ENCODE measurements at regions not wholly inside any gene's neighbourhood (a gene's known extent, or its start where the extent isn't known, plus 50 kb on each side); places are given as distances from the start of the nearest gene placed in this dataset.
"Not testable (repeated sequence)": the region's sequence is repeated elsewhere in the genome, so short reads cannot be mapped to it uniquely, and the experiment has no call there.

DNA sequence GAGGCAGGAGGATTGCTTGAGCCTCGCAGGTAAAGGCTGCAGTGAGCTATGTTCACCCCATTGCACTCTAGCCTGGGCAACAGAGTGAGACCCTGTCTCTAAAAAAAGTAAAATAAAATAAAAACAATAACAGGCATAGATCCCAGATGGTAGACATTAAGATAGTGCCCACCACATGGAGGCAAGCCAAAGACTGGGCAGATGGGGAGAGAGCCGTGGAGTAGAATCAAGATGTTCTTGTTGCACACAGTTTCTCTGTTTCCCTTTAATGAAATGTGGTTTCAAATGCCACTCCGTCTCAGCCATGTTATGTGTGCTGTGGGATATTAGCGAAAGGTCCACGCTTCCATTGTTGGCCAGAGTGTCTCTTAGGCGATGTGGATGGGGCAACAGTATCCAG is 63.8 kb upstream of the TBL1X start:
- TF ChIP-seq, protein P1, sequence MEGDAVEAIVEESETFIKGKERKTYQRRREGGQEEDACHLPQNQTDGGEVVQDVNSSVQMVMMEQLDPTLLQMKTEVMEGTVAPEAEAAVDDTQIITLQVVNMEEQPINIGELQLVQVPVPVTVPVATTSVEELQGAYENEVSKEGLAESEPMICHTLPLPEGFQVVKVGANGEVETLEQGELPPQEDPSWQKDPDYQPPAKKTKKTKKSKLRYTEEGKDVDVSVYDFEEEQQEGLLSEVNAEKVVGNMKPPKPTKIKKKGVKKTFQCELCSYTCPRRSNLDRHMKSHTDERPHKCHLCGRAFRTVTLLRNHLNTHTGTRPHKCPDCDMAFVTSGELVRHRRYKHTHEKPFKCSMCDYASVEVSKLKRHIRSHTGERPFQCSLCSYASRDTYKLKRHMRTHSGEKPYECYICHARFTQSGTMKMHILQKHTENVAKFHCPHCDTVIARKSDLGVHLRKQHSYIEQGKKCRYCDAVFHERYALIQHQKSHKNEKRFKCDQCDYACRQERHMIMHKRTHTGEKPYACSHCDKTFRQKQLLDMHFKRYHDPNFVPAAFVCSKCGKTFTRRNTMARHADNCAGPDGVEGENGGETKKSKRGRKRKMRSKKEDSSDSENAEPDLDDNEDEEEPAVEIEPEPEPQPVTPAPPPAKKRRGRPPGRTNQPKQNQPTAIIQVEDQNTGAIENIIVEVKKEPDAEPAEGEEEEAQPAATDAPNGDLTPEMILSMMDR (IDR thresholded peaks at IDR 0.05) = no peak
- no peak for TF ChIP-seq EZH2 (IDR thresholded peaks at IDR 0.05; ENCODE audit: borderline replicate concordance, insufficient read depth, low read depth, low read length, poor library complexity, severe bottlenecking)
- Histone ChIP-seq H3K27me3 (replicated peaks in 1 of 4; ENCODE audit: control extremely low read depth in 1 of 4, control insufficient read depth in 3 of 4, insufficient read depth in 4 of 4, low read length in 3 of 4) (no peaks in the 10 kb centered on the region), H3K36me3 (replicated peaks in 1 of 2; ENCODE audit: control extremely low read depth in 1 of 2, control insufficient read depth in 1 of 2, extremely low read depth in 1 of 2, insufficient read depth in 2 of 2, low read length in 1 of 2) (no peaks in the 10 kb centered on the region), H3K4me1 (ENCODE audit: control insufficient read depth in 2 of 2, insufficient read depth in 2 of 2, low read length in 2 of 2) (no peaks in the 10 kb centered on the region), H3K27ac (ENCODE audit: low read length in 2 of 2) (no peak overlapping the region), H3K4me3 (ENCODE audit: control extremely low read depth in 1 of 5, extremely low read depth in 1 of 5, insufficient read depth in 1 of 5, low read depth in 2 of 5, low read length in 4 of 5) (no peak overlapping the region), H3K9ac (ENCODE audit: low read length) (no peak overlapping the region), H3K4me2 (replicated peaks; ENCODE audit: low read depth, low read length, poor library complexity, severe bottlenecking) (no peak overlapping the region), H2AFZ (ENCODE audit: insufficient read depth, low read depth, low read length, poor library complexity, severe bottlenecking) (no peak overlapping the region), H3K79me2 (ENCODE audit: control insufficient read depth, insufficient read depth, low read length) (no peaks in the 10 kb centered on the region), H4K20me1 (ENCODE audit: control insufficient read depth, insufficient read depth, low read length, poor library complexity, severe bottlenecking) (no peaks in the 10 kb centered on the region), H3K9me3 (ENCODE audit: control extremely low read depth in 1 of 3, control insufficient read depth in 2 of 3, insufficient read depth in 1 of 3, low read length in 2 of 3) (no peaks in the 10 kb centered on the region)
- no peaks in the 10 kb centered on the region for H3K9me3 Mint-ChIP-seq (ENCODE audit: insufficient read depth)
- intact Hi-C loops (cut with micrococcal nuclease) = no loop called here
- no peak for DNase-seq
- H3K4me1 Mint-ChIP-seq = no peaks in the 10 kb centered on the region
- ChIA-PET CTCF (no interaction called here), POLR2A (no interaction called here)
- WGBS (ENCODE audit: insufficient coverage) = no CpG with 5 or more reads among the region's 6 CpGs
- H3K4me3 Mint-ChIP-seq = no peak overlapping the region
- no peak overlapping the region for H3K27ac Mint-ChIP-seq
- H3K27me3 Mint-ChIP-seq = no peaks in the 10 kb centered on the region
- ATAC-seq (ENCODE audit: low read depth) = no peak

DNA sequence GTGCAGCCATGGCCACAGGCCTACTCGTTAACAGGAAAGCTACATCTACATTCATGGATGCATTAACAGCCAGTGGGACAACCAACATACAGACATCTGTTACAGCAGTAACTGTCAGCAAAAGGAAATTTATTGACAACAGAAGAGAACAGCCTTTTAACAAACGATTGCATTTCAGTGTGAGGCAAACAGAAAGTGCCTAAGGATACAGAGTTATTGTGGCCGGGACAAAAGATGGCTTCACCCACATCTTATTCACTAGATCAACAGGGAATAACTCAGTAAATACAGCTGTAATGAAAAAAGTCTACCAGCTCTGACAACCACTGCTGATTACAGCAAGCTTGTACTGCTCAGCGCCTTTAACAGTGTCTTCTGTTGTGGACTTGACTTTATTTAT is 61.5 kb upstream of the TBL1X start:
- TF ChIP-seq, protein P1 (IDR thresholded peaks at IDR 0.05) = no peak
- TF ChIP-seq EZH2 (IDR thresholded peaks at IDR 0.05; ENCODE audit: borderline replicate concordance, insufficient read depth, low read depth, low read length, poor library complexity, severe bottlenecking) = no peak
- no peak overlapping the region for H3K27ac Mint-ChIP-seq
- Histone ChIP-seq H3K9me3 (ENCODE audit: control extremely low read depth in 1 of 3, control insufficient read depth in 2 of 3, insufficient read depth in 1 of 3, low read length in 2 of 3) (no peaks in the 10 kb centered on the region), H3K4me3 (ENCODE audit: control extremely low read depth in 1 of 5, extremely low read depth in 1 of 5, insufficient read depth in 1 of 5, low read depth in 2 of 5, low read length in 4 of 5) (no peak overlapping the region), H3K27me3 (replicated peaks in 1 of 4; ENCODE audit: control extremely low read depth in 1 of 4, control insufficient read depth in 3 of 4, insufficient read depth in 4 of 4, low read length in 3 of 4) (no peaks in the 10 kb centered on the region), H3K4me2 (replicated peaks; ENCODE audit: low read depth, low read length, poor library complexity, severe bottlenecking) (no peak overlapping the region), H3K4me1 (ENCODE audit: control insufficient read depth in 2 of 2, insufficient read depth in 2 of 2, low read length in 2 of 2) (no peaks in the 10 kb centered on the region), H3K27ac (ENCODE audit: low read length in 2 of 2) (no peak overlapping the region), H3K9ac (ENCODE audit: low read length) (no peak overlapping the region), H2AFZ (ENCODE audit: insufficient read depth, low read depth, low read length, poor library complexity, severe bottlenecking) (no peak overlapping the region), H4K20me1 (ENCODE audit: control insufficient read depth, insufficient read depth, low read length, poor library complexity, severe bottlenecking) (no peaks in the 10 kb centered on the region), H3K79me2 (ENCODE audit: control insufficient read depth, insufficient read depth, low read length) (no peaks in the 10 kb centered on the region), H3K36me3 (replicated peaks in 1 of 2; ENCODE audit: control extremely low read depth in 1 of 2, control insufficient read depth in 1 of 2, extremely low read depth in 1 of 2, insufficient read depth in 2 of 2, low read length in 1 of 2) (no peaks in the 10 kb centered on the region)
- no CpG with 5 or more reads among the region's 4 CpGs for WGBS (ENCODE audit: insufficient coverage)
- no peaks in the 10 kb centered on the region for H3K4me1 Mint-ChIP-seq
- no peaks in the 10 kb centered on the region for H3K9me3 Mint-ChIP-seq (ENCODE audit: insufficient read depth)
- H3K27me3 Mint-ChIP-seq = no peaks in the 10 kb centered on the region
- CTCF ChIA-PET = no interaction called here
- no peak for ATAC-seq (ENCODE audit: low read depth)
- POLR2A ChIA-PET = no interaction called here
- H3K4me3 Mint-ChIP-seq = no peak overlapping the region
- intact Hi-C loops (cut with micrococcal nuclease) = no loop called here
- DNase-seq = no peak

DNA sequence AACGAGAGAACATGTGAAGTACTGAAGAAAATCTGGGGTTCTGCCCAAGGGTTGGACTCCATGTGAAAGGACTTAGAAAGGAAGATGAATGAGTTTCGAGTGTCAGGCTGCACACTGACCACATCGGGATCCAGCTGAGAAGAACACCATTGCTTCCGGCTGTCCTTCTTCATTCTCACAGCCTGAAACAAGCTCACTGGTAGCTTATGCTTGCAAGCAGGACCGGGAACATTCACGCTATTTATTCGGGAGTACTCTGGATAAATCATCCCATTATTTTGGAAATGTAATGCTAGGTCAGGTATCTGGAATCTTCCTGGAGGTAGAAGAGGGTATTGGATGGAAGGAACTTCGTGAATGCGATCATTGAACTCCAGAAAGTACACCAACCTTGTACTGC is 59.2 kb upstream of the TBL1X start:
- H3K79me2 ChIP-seq (ENCODE audit: control insufficient read depth, insufficient read depth, low read length); H3K4me1 ChIP-seq (ENCODE audit: control insufficient read depth in 2 of 2, insufficient read depth in 2 of 2, low read length in 2 of 2); intact Hi-C loops (cut with micrococcal nuclease); H3K4me1 Mint-ChIP-seq; H3K9ac ChIP-seq (ENCODE audit: low read length); H3K4me2 ChIP-seq (replicated peaks; ENCODE audit: low read depth, low read length, poor library complexity, severe bottlenecking); H3K36me3 ChIP-seq (replicated peaks in 1 of 2; ENCODE audit: control extremely low read depth in 1 of 2, control insufficient read depth in 1 of 2, extremely low read depth in 1 of 2, insufficient read depth in 2 of 2, low read length in 1 of 2); H3K4me3 Mint-ChIP-seq; H3K4me3 ChIP-seq (ENCODE audit: control extremely low read depth in 1 of 5, extremely low read depth in 1 of 5, insufficient read depth in 1 of 5, low read depth in 2 of 5, low read length in 4 of 5); ATAC-seq (ENCODE audit: low read depth); H4K20me1 ChIP-seq (ENCODE audit: control insufficient read depth, insufficient read depth, low read length, poor library complexity, severe bottlenecking); H3K27ac ChIP-seq (ENCODE audit: low read length in 2 of 2); H3K27me3 ChIP-seq (replicated peaks in 1 of 4; ENCODE audit: control extremely low read depth in 1 of 4, control insufficient read depth in 3 of 4, insufficient read depth in 4 of 4, low read length in 3 of 4); H3K9me3 Mint-ChIP-seq (ENCODE audit: insufficient read depth); H2AFZ ChIP-seq (ENCODE audit: insufficient read depth, low read depth, low read length, poor library complexity, severe bottlenecking); H3K27ac Mint-ChIP-seq; POLR2A ChIA-PET; H3K27me3 Mint-ChIP-seq; H3K9me3 ChIP-seq (ENCODE audit: control extremely low read depth in 1 of 3, control insufficient read depth in 2 of 3, insufficient read depth in 1 of 3, low read length in 2 of 3); CTCF ChIA-PET: not testable (repeated sequence)
- 94% methylated on average over 8 of the region's 9 CpGs for whole genome bisulfite sequencing (ENCODE audit: insufficient coverage)
- peak; percentile 20 for DNase-seq

All from B cell (primary cell).